Skeletal muscle tissue (tissue), 3 donors: ENCODE measurements at regions not wholly inside any gene's neighbourhood (a gene's known extent, or its start where the extent isn't known, plus 50 kb on each side); places are given as distances from the start of the nearest gene placed in this dataset.

Experiments
- H3K27ac ChIP-seq: one replicate; pipeline ENCODE4 v1.7.0; 2013; ENCODE audit warnings: mild to moderate bottlenecking, low read depth, low read length, inconsistent platforms
- H3K27me3 ChIP-seq, 3 donors: one replicate each; pipeline ENCODE4 v1.7.0; 2013; ENCODE audit warnings: low read length in 3 of 3; ENCODE audit not compliant: control insufficient read depth in 3 of 3, insufficient read depth in 3 of 3
- H3K36me3 ChIP-seq, 3 donors: one replicate each; pipeline ENCODE4 v1.7.0; 2013; ENCODE audit warnings: low read length in 3 of 3; ENCODE audit not compliant: control insufficient read depth in 3 of 3, insufficient read depth in 3 of 3
- H3K4me1 ChIP-seq, 3 donors: one replicate each; pipeline ENCODE4 v1.7.0; 2013; ENCODE audit warnings: low read length in 3 of 3, mild to moderate bottlenecking in 3 of 3; ENCODE audit not compliant: control insufficient read depth in 3 of 3, insufficient read depth in 3 of 3
- H3K4me3 ChIP-seq, 3 donors: one replicate each; pipeline ENCODE4 v1.7.0; 2013; ENCODE audit warnings: low read length in 3 of 3
- H3K9ac ChIP-seq, 3 donors: one replicate each; pipeline ENCODE4 v1.7.0; 2013; ENCODE audit warnings: low read length in 3 of 3, mild to moderate bottlenecking in 3 of 3, moderate library complexity in 2 of 3, low read depth in 1 of 3
- H3K9me3 ChIP-seq, 3 donors: one replicate each; pipeline ENCODE4 v1.7.0; 2013; ENCODE audit warnings: low read length in 3 of 3; ENCODE audit not compliant: control insufficient read depth in 3 of 3
- donor health status: Osteomylitis.

DNA sequence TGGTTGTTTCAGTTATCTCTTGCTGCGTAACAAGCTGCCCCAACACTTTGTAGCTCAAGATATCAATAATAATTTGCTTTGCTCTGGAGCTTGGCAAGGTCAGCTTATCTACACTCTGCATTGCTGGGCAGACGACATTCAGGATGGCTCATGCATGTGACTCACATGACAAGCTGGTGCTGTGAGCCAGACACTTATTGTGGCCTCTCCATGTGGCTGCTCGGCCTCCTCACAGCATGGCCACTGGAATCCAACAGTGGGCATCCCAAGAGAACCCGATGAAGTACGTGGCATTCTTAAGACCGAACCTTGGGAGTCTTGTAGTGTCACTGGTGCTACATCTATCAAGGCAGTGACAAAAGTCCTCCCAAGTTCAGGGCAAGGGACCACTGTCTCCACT lies 94.2 kb upstream of the MVB12B start:
- H3K9me3 ChIP-seq = no peaks in the 10 kb centered on the region
- peaks cover 0 to 2% (median 0%) of the 10 kb centered on the region in 3 donors for H3K4me1 ChIP-seq
- H3K9ac ChIP-seq = no peak overlapping the region
- H3K27ac ChIP-seq = no peak overlapping the region
- no peak overlapping the region for H3K4me3 ChIP-seq
- no peaks in the 10 kb centered on the region for H3K36me3 ChIP-seq
- H3K27me3 ChIP-seq = peaks cover 3 to 20% (median 9%) of the 10 kb centered on the region in 3 donors

DNA sequence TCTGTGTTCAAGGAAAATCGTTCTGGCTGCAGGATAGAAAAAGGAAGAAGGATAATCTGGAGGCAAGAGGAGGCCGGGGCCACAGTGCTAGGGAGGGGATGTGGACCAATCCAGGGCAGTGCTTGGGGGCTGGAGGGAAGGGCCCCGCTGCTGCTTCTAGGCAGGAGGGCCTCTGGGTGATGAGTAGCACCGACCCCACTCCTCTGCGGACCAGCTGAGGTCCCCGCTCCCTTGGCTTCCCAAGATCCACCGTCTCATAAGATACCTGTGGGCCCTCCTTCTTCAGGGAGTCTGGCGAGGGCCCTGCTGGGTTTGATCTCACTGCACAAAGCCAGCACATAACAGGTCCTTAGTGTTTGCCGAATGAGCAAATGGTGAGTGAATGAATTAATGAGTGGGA lies 93.5 kb upstream of the MVB12B start:
- Histone ChIP-seq H3K9me3 (no peaks in the 10 kb centered on the region), H3K36me3 (no peaks in the 10 kb centered on the region), H3K27me3 (peaks cover 3 to 14% (median 8%) of the 10 kb centered on the region in 3 donors), H3K4me3 (no peak overlapping the region), H3K4me1 (peaks cover 0 to 2% (median 0%) of the 10 kb centered on the region in 3 donors), H3K27ac (no peak overlapping the region), H3K9ac (no peak overlapping the region)

DNA sequence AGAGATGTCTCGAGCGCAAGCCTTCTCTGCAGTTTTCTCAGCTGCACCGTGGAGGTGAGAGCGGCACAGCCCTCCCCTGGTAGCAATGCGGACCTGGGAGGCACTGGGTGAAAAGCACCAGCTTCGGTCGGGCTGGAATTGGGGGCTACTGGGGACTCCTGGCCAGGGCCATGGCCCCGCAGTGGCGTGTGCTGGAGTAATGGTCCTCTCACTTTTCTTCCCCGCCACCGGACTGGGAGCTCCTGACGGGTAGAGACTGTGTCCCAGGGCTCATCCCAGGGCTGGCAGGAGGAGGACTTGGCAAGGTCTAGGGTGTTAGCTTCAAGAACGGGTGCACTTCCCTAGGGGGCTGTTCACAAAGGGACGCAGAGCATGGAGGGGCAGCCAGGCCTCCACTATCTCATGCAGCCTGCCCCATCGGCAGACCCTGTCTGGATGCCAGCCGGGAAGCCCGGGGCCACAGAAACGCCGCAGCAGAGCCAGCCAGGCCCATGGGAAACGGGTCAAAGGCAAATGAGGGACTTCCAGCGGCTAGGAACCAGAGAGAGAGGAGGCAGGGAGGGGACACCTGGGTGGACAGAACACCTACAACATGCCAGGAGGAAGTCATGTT lies 92.6 kb upstream of the MVB12B start:
- Histone ChIP-seq H3K4me3 (no peak overlapping the region), H3K27ac (no peak overlapping the region), H3K4me1 (no peaks in the 10 kb centered on the region), H3K36me3 (no peaks in the 10 kb centered on the region), H3K9me3 (no peaks in the 10 kb centered on the region), H3K9ac (no peak overlapping the region), H3K27me3 (peaks cover 0 to 8% (median 6%) of the 10 kb centered on the region in 3 donors)

DNA sequence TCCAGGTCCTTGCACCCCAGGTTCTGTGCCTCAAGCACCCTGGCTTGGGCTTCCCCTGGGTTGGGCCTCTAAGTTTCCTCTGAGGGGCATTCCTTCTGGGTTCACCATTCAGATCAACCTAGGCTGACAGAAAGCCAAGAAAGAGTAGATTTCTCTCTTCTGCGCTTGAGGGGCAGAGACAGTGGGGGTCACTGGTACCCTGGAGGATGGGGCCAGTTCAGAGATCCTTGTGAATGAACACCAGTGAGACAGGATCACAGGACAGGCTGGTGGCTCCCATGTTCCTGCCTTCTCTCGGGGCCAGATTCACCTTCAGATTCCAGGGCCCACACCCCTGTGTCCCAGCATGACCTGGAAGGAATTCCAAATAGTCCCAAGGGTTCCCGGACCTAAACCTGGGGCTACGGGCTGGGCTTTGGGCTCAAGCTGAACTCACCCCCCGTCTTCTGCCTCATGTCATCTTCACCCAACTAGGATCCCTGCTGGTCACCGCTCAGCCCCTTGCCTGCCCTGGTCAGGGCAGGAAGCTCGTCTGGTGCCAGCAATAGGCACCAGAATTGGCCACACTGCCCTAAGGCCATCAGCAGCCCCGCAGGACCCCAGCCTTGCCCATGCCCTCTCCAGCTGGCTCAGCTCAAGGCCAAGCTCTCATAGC lies 91.8 kb upstream of the MVB12B start:
- H3K9ac ChIP-seq = no peak overlapping the region
- peaks cover 0 to 12% (median 5%) of the 10 kb centered on the region in 3 donors for H3K27me3 ChIP-seq
- H3K27ac ChIP-seq = no peak overlapping the region
- no peak overlapping the region for H3K4me3 ChIP-seq
- no peaks in the 10 kb centered on the region for H3K9me3 ChIP-seq
- H3K36me3 ChIP-seq = no peaks in the 10 kb centered on the region
- no peaks in the 10 kb centered on the region for H3K4me1 ChIP-seq

DNA sequence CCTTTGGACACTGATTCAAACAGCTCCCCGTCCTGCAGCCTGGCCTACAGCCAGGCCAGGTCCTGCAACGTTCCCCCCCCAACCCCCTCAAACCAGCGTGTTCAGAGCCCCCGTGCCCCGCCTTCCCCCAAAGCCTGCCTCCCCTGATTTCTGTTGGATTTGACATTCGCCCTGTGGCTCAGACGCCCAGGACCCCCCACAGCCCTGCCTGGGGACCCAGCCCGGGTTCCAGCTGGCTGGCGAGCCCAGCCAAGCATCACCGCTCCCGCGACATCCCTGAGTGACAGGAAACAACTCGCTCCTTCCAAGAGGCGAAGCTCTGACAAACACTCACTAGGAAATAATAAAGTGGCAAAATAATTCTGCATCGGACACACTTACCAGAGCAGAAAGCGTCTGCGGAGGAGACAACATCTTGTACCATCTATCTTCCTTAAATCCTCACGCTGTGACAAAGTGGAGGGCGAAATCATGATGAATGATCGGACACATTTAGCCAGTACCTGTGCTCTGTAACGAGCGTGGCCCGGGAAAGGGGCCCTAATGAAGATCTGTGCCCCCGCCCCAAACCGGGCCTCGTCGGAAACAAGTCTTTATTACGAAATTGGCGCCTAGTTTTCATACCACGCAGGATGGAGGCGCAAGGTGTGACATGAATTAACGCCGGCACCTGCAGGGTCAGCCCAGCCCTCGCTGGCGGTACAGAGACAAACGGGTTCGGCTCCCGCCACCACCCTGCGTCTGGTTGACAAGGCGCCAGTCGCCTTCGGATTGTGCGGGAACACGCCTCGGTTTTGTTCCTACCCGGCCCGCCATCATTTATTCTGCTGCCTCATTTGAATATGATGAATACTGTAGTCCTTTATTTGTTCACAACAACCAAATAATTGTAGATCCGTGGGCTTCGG lies 91.0 kb upstream of the MVB12B start:
- H3K9ac ChIP-seq = no peak overlapping the region
- no peaks in the 10 kb centered on the region for H3K4me1 ChIP-seq
- no peaks in the 10 kb centered on the region for H3K36me3 ChIP-seq
- no peak overlapping the region for H3K4me3 ChIP-seq
- no peaks in the 10 kb centered on the region for H3K9me3 ChIP-seq
- no peak overlapping the region for H3K27ac ChIP-seq
- H3K27me3 ChIP-seq = peaks cover 0 to 12% (median 5%) of the 10 kb centered on the region in 3 donors

DNA sequence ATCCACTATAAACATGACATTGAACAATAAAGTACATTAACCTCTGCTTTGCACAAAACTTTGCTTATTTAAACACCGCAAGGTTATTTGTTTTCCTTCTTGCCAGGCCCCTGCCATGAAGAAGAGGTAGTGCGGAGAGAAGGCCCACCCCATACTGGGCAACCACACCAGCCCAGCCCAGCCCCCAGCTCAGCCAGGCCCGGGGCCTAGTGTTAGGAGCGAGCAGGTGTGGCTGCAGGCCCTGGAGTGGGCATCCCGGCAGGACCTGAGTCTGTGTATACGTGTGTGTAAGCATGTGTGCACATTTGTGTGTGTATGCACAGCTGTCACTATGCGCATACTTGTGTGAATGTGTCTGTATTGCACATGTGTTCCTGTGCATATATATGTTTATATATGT lies 90.4 kb upstream of the MVB12B start:
- H3K4me1 ChIP-seq = no peaks in the 10 kb centered on the region

DNA sequence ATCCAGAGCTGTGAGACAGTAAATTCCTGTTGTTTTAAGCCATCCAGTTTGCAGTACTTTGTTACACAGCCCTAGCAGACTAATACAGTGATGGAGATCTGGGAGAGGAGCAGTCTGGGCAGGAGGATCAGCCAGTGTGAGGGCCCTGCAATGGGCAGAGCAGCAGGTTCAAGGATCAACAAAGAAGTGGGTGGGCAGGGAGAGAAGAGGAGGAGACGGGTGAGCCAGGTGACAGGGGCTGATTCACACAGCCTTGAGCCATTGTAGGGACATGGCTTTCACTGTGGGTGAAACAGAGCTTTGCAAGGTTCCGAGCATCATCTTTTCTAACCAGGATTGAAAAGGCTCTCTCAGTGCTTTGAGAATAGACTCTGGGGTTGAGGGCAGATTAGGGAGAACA lies 88.2 kb upstream of the MVB12B start:
- Histone ChIP-seq H3K27me3 (peaks cover 0 to 12% (median 5%) of the 10 kb centered on the region in 3 donors), H3K9me3 (no peaks in the 10 kb centered on the region), H3K36me3 (no peaks in the 10 kb centered on the region), H3K4me1 (no peaks in the 10 kb centered on the region), H3K4me3 (no peak overlapping the region), H3K27ac (no peak overlapping the region), H3K9ac (no peak overlapping the region)

More for the DNA sequence above, 90.4 kb upstream of the MVB12B start:
- H3K36me3 ChIP-seq = no peaks in the 10 kb centered on the region
- H3K9me3 ChIP-seq = no peaks in the 10 kb centered on the region
- H3K9ac ChIP-seq = no peak overlapping the region
- no peak overlapping the region for H3K4me3 ChIP-seq
- no peak overlapping the region for H3K27ac ChIP-seq
- peaks cover 0 to 12% (median 5%) of the 10 kb centered on the region in 3 donors for H3K27me3 ChIP-seq

DNA sequence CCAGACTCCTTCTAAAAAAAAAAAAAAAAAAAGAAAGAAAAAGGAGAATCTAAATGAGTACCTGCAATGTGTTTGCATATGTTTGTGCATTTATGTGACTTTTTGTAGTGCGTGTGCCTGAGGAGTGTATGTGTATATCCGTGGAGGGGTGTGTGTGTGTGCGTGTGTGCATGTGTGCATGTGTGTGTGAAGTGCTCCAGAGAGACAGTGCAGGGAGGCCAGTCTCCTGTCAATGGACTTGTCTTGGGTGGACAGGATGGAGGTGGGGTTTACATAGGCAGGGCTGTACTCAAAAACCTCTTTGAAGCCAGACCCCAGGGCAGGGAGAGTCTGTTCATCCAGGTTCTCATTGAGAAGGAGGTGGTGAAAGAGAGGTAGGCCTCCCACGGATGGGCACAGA lies 87.1 kb upstream of the MVB12B start:
- Histone ChIP-seq H3K4me3 (no peak overlapping the region), H3K36me3 (no peaks in the 10 kb centered on the region), H3K9me3 (peaks cover 0 to 2% (median 0%) of the 10 kb centered on the region in 3 donors), H3K27ac (no peak overlapping the region), H3K27me3 (peaks cover 0 to 9% (median 5%) of the 10 kb centered on the region in 3 donors), H3K4me1 (no peaks in the 10 kb centered on the region), H3K9ac (no peak overlapping the region)

DNA sequence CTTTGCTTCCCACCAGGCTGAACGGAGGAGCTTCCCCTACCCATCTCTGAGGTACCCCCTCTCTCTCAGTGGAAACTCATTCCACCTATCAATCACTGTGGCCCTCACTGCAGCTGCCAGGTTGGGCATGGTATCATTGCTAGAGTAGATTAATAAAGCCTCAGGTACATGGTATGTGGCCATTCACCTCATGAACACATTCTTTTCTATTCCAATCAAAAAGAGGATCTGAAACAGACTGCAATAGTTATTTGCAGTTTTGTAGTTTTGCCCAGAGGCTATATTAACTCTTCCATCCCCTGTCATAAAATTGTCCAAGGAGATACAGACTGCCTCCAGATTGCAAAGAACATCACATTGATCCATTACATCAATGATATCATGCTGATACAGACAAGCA lies 85.8 kb upstream of the MVB12B start:
- Histone ChIP-seq H3K27me3 (peaks cover 0 to 3% (median 0%) of the 10 kb centered on the region in 3 donors), H3K36me3 (no peaks in the 10 kb centered on the region), H3K27ac (no peak overlapping the region), H3K4me1 (no peaks in the 10 kb centered on the region), H3K9me3 (peaks cover 0 to 2% (median 1%) of the 10 kb centered on the region in 3 donors), H3K4me3 (no peak overlapping the region), H3K9ac (no peak overlapping the region)

DNA sequence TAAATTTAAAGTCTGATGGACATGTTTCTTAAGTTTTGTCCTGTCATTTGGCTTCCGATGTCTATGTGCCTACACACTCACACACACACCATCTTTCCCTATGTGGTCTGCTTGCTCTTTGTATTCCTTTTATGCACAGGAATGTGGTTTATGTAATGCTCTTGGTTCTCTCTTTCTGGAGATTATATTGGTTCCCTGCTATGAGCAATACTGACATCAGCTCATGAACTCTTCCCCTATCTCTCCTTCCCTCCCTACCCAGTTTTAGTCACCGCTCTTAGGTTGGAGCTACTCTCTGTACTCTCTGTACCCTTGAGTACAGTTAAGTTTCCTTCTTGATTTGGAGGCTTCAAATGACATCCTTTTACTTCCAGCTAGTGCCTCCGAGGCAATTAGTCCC lies 77.9 kb upstream of the MVB12B start:
- no peaks in the 10 kb centered on the region for H3K4me1 ChIP-seq
- no peak overlapping the region for H3K9ac ChIP-seq
- no peak overlapping the region for H3K4me3 ChIP-seq
- H3K27me3 ChIP-seq = peaks cover 0 to 3% (median 0%) of the 10 kb centered on the region in 3 donors
- peaks cover 0 to 2% (median 1%) of the 10 kb centered on the region in 3 donors for H3K9me3 ChIP-seq
- H3K27ac ChIP-seq = no peak overlapping the region
- no peaks in the 10 kb centered on the region for H3K36me3 ChIP-seq
